ENCODE measurements at regions not wholly inside any gene's neighbourhood (a gene's known extent, or its start where the extent isn't known, plus 50 kb on each side); places are given as distances from the start of the nearest gene placed in this dataset.

DNA sequence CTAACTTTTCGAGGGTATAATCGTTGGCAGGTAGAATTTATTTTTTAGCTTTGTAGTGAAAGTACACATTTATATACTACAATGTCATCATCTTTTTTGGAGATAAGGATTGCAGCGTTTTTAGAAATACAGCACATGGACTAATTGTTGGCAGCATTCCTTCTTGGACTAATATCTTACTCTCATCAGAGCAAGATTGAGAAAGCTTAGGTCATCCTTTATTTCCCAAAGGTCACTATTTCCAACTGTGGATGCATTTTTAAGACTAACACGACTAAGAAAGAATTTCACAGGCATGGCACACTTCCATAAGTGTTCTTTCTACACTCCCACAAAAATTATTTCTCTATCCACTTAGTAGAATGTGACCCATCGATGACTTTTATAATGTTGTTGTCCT is 732.3 kb downstream of the NCAM2 start:
- no peak for DNase-seq

DNA sequence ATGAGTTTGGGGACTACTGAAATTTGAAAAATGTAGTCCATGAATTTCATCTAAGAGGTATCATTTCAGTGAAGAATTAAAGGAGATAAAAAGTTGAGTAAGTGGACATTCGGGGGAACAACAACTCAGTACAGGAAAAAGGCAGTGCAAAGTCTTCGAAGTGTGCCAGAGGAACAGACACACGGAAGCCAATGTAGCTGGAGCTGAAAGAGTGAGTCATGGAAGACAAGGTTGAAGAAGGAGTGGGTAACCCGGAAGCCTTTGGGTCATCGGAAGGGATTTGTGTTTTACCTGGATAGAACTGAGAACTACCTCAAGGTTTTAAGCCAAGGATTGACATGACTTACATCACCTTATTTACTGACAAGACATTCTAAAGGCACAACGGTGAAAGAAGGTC is 733.4 kb downstream of the NCAM2 start:
- DNase-seq: no peak

DNA sequence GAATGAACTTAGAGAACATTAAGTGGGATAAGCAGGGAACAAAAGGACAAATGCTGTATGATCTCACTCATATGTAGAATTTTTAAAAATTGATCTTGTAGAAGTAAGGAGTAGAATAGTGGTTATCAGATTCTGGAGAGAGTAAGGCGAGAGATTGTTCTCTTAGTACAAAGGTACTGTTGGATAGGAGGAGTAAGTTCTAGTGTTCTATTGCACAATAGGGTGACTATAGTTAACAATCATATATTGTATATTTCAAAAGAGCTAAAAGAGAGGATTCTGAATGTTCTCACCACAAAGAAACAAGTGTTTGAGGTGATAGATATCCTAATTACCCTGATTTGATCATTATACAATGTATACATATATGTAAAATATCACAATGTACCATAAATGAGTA is 735.9 kb downstream of the NCAM2 start:
- DNase-seq: no peak

DNA sequence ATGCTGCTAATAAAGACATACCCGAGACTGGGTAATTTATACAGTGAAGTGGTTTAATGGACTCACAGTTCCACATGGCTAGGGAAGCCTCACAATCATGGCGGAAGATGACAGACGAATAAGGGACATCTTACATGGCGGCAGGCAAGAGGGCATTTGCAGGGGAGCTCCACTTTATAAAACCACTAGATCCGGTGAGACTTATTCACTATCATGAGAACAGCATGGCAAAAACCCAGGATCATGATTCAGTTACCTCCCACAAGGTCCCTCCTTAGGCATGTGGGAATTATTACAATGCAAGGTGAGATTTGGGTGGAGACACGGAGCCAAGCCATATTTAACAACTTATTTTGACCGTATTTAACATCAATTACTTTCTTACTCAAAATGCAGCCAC is 739.0 kb downstream of the NCAM2 start:
- DNase-seq: no peak

- DNase-seq: no peak
These were observed 742.0 kb downstream of the NCAM2 start for GRCh38 chr21:21740207-21740606.

DNA sequence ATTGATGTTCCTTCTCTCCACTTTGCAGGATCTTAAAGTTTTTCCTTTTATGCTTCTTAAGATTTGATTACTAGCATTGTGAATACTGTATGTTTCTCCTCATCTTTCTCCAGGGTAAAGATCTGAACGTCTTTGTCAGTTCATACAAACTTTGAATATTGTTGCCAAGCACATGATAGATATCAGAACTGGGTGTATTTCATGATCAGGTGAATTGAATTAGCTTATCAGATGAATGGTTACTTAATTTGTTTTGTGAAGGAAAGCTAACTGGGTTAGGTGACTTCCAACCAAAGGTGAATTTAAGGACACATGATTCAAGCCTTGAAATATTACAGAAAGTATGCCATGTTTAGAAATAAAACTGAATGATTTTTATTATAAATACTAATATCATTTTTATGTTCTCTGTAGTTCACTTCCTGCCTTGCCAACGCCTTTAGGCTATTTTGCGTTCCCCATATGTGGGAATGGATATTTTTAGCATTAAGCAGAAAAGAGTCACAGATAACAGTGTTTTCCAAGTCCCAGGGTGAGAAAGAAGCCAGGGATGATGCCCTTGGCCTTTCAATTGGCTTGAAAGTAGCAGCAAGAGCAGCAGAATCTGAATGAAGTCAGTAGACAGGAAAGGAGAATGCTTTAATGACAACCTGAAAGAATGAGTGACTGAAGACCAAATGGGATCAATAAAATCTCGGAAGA is 752.1 kb downstream of the NCAM2 start:
- no peak for DNase-seq

DNA sequence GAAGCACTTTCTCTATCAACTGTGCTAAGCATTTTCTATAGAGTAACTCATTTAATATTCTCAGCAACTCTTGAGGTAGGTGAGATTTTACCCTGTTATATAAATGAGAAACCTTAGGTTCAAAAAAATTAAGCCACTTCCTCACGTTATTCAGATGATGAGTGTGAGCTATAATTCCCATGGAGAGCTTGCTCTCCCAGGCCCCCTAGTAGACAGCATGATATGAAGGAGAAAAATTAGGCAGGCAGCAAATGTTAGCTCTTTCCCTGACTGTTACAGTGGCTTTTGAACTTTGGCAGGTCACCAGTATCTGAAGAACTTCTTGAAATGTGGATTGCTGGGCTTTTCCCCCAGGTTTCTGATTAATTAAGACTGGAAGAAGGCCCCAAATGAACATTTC is 753.1 kb downstream of the NCAM2 start:
- DNase-seq: no peak

- no peak for DNase-seq
These were observed 764.6 kb downstream of the NCAM2 start for GRCh38 chr21:21762855-21763254.

GRCh38 chr21:21764281-21764680 is 766.1 kb downstream of the NCAM2 start:
- DNase-seq: no peak

DNA sequence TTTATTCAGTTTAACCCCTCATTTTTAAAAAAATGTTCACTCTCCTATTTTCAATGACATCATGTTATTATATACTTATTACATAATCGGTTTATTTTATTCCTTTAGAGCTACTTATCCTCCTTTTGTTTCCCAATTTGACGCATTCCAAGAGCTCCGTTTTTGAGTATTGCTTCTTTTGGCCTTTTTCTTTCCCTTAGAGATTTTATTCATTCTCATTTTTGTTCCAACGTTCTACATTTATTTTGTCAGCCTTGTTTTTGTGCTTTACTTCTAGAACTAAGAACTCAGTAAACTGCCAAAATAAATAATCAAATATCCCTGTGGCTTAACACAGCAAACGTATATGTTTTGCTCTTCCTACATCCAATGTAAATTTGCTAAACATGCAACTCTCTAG is 769.1 kb downstream of the NCAM2 start:
- no peak for DNase-seq

GRCh38 chr21:21788591-21788990 is 790.4 kb downstream of the NCAM2 start:
- DNase-seq: no peak

GRCh38 chr21:21801921-21802320 is 803.7 kb downstream of the NCAM2 start:
- DNase-seq: no peak

- no peak for DNase-seq
These were observed 808.7 kb downstream of the NCAM2 start for GRCh38 chr21:21806711-21807597.

DNA sequence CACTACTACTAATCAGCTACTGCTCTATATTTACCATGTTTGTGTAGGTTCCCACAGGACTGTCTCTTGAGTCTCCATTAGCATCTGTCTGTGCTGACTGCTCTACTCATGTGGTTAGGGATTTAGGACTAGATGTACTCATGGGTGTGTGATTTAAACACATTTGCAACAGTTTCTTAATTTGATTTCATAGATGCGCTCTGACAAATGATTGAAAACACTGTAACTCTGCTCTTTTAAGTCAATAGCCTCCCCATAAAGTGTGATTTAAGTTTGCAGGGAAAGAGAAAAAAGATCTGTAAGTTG is 809.3 kb downstream of the NCAM2 start:
- no peak for DNase-seq

DNA sequence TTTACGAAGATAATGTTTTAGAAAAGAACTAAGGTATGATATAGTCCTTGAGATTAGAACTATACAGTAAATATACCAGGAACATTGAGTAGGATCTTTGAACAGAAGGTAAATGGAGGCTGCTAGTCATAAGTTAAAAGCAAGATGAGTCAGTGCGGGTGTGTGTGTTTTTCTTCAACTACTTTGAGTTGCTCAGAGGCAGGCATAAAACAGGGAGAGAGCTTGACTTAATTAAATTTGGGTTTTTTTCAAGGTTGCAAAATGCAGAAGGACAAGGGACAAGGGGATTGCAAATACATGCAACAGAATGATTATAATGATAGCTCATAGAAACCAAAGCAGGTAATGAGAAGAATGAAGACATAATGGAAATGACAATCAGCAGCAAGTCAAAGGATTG is 815.1 kb downstream of the NCAM2 start:
- no peak for DNase-seq

- DNase-seq: no peak
These were observed 815.7 kb downstream of the NCAM2 start for GRCh38 chr21:21813934-21814333.

GRCh38 chr21:21816778-21817177 is 818.6 kb downstream of the NCAM2 start:
- DNase-seq: no peak

- DNase-seq: no peak
These were observed 820.7 kb downstream of the NCAM2 start for GRCh38 chr21:21818898-21819297.

DNA sequence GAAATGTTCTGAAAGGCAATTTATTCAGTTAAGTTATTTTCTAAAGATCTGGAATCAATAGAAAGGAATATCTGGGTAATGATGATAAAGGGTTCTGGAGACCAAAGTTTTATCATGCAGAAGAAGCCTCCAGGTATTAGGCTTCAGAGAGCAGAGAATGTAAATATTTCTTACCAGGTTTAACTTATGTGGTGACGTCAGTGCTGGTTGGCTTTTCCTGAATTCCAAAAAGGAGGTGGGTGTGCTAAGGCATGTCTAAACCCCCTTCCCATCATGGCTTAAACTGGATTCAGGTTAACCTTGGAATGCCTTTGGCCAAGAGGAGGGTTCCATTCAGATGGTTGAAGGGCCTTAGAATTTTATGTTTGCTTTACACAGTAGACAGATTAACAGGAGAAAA is 829.9 kb downstream of the NCAM2 start:
- no peak for DNase-seq

DNA sequence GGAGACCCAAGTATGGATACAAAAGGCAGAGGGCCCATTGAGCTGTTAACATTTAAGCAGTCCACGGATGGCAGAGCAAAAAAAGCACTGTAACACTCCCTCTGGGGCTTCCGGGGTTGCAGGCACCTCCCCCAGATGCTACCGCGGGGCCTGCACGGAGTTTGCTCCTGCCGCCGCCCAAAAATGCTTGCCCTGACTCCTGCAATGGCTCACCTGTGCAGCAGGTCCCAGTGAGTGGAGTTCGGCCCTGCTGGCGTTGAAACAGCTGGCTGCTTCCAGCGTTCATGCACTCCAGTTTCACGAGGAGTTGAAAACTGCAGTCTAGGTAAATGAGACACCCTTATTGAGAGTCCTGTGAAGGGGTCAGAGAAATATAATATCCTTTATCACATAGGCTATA is 832.8 kb downstream of the NCAM2 start:
- DNase-seq: no peak

DNA sequence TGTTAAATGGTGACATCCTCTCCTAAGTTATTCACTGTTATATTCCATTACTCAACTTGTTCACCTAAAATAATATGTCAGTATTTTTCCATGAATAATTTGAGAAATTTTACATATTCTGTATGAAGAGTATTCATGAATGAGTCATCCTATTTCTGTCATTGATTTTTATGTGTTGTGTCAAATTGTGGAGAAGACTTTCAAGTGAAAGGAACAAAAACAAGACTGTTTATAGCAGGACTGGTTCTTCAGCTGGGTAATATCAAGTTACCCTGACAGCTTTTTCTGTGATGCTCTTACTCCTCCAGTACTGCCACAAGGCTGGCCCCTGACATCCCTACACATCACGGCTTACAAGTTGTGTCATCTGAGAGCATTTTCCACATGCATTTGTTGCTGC is 847.7 kb downstream of the NCAM2 start:
- DNase-seq: no peak

DNA sequence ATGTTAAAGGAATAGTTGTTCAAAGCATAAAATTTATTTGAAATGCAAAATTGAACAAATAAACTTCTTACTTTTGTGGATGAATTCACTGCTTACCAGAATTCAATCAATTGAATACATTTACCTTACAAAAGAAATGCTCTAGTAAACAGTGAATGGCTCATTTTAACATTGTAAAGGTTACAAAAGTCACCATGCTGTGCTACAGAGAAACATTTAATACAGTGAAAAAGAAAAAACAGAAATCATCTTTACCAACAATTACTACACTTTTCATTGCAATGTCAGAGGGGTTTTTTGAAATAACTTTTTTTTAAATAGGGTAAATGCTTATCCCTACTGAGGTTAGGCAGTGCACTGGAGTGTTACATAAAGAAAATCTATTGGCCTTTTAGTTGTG is 853.0 kb downstream of the NCAM2 start:
- no peak for DNase-seq

GRCh38 chr21:21851657-21852056 is 853.4 kb downstream of the NCAM2 start:
- DNase-seq: no peak

GRCh38 chr21:21858502-21859334 is 860.5 kb downstream of the NCAM2 start:
- no peak for DNase-seq
